OCI-LY1 (cell line): ENCODE measurements at regions not wholly inside any gene's neighbourhood (a gene's known extent, or its start where the extent isn't known, plus 50 kb on each side); places are given as distances from the start of the nearest gene placed in this dataset.
"Not testable (repeated sequence)": the region's sequence is repeated elsewhere in the genome, so short reads cannot be mapped to it uniquely, and the experiment has no call there.

Experiments
- H2AFZ ChIP-seq: fragments of 200-600 bp; sonication (generic), shearing (Covaris generic); 2 replicates; pipeline ENCODE4 v1.6.0; 2014; ENCODE audit warnings: antibody characterized with exemption, mild to moderate bottlenecking, low read length
- H3F3A ChIP-seq: fragments of 200-600 bp; sonication (generic), shearing (Covaris generic); 2 replicates; pipeline ENCODE4 v1.6.0; 2014; ENCODE audit warnings: mild to moderate bottlenecking, antibody characterized with exemption, low read length, moderate library complexity; ENCODE audit not compliant: insufficient read depth
- H3K27ac ChIP-seq: fragments of 200-600 bp; sonication (generic); 2 replicates; pipeline ENCODE4 v1.5.1; 2014; ENCODE audit warnings: low read length, mixed run types, mild to moderate bottlenecking, low read depth; ENCODE audit not compliant: poor library complexity, severe bottlenecking
- H3K27me3 ChIP-seq: fragments of 200-600 bp; sonication (generic); 2 replicates; pipeline ENCODE4 v1.6.0; 2014; ENCODE audit warnings: antibody characterized with exemption, mild to moderate bottlenecking, low read length, moderate library complexity; ENCODE audit not compliant: insufficient read depth
- H3K36me3 ChIP-seq: fragments of 200-600 bp; sonication (generic); 2 replicates; pipeline ENCODE4 v1.6.1; 2014; ENCODE audit warnings: mild to moderate bottlenecking, antibody characterized with exemption, low read length, moderate library complexity, mixed read lengths; ENCODE audit not compliant: insufficient read depth
- H3K4me1 ChIP-seq: fragments of 200-600 bp; sonication (generic); 2 replicates; pipeline ENCODE4 v1.5.1; 2014; ENCODE audit warnings: mild to moderate bottlenecking, low read length, moderate library complexity; ENCODE audit not compliant: insufficient read depth, severe bottlenecking
- H3K4me2 ChIP-seq: fragments of 200-600 bp; sonication (generic), shearing (Covaris generic); 2 replicates; pipeline ENCODE4 v1.6.1; 2014; ENCODE audit warnings: low read length
- H3K4me3 ChIP-seq: fragments of 200-600 bp; sonication (generic); 2 replicates; pipeline ENCODE4 v1.5.1; 2014; ENCODE audit warnings: low read length, low read depth, mild to moderate bottlenecking, mixed read lengths; ENCODE audit not compliant: poor library complexity, severe bottlenecking
- H3K79me2 ChIP-seq: fragments of 200-600 bp; shearing (Covaris generic); 2 replicates; pipeline ENCODE4 v1.6.1; 2016; ENCODE audit warnings: mixed run types, low read length, mixed read lengths; ENCODE audit not compliant: insufficient read depth
- H3K9ac ChIP-seq: fragments of 200-600 bp; sonication (generic), shearing (Covaris generic); 2 replicates; pipeline ENCODE4 v1.6.1; 2014; ENCODE audit warnings: mild to moderate bottlenecking, low read length, mixed read lengths
- H3K9me2 ChIP-seq: fragments of 200-600 bp; sonication (generic), shearing (Covaris generic); 2 replicates; pipeline ENCODE4 v1.6.1; 2014; ENCODE audit warnings: low read depth, mild to moderate bottlenecking, low read length, mixed read lengths
- H3K9me3 ChIP-seq: fragments of 200-600 bp; shearing (Covaris generic); 2 replicates; pipeline ENCODE4 v1.6.1; 2014; ENCODE audit warnings: low read length, mixed read lengths
- H4K20me1 ChIP-seq: fragments of 200-600 bp; sonication (generic), shearing (Covaris generic); 2 replicates; pipeline ENCODE4 v1.6.0; 2016; ENCODE audit warnings: mild to moderate bottlenecking, low read length; ENCODE audit not compliant: insufficient read depth
- CTCF ChIP-seq: fragments of 200-600 bp; sonication (generic), shearing (Covaris generic); IDR thresholded peaks from 2 replicates; pipeline ENCODE4 v1.5.1; 2017; ENCODE audit warnings: mild to moderate bottlenecking, antibody characterized with exemption, low read length, moderate library complexity, mixed read lengths
- EZH2 ChIP-seq: fragments of 200-600 bp; sonication (generic), shearing (Covaris generic); IDR thresholded peaks from 2 replicates; pipeline ENCODE4 v1.8.0; 2017; ENCODE audit warnings: borderline replicate concordance, mixed run types, mild to moderate bottlenecking, antibody characterized with exemption, low read length, moderate library complexity, mixed read lengths

DNA sequence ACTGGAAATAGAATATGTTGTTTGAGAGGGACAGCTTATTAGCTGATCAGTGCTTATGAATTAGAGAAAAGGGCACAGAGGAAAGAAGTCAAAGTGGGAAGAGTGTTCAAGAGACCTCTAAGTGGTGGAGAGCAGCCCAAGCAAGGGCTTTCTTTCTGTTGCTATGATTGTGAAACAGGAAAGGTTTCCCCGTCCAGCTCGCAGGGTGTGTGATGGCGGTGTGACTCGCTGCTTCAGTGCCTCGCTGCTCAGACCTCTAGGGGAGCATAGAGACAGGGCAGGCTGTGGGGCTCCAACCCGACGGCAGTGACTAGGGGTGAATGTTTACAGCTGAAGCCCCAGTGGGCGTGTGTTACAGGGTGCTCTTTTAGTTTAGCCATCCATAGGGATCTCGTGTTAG lies 166.5 kb upstream of the COPS8 start:
- H3K27me3 ChIP-seq = 0 out of 2 replicates have a peak, but pooled peaks cover 4% of the 10 kb centered on the region
- H3K36me3 ChIP-seq = no peaks in the 10 kb centered on the region
- no peaks in the 10 kb centered on the region for H3F3A ChIP-seq
- H3K4me1 ChIP-seq = no peaks in the 10 kb centered on the region
- H3K9ac ChIP-seq = no peak overlapping the region
- no peak for TF ChIP-seq EZH2
- TF ChIP-seq CTCF = no peak
- H3K4me3 ChIP-seq = no peak overlapping the region
- no peaks in the 10 kb centered on the region for H4K20me1 ChIP-seq
- no peaks in the 10 kb centered on the region for H3K79me2 ChIP-seq
- no peaks in the 10 kb centered on the region for H3K9me3 ChIP-seq
- H3K27ac ChIP-seq = no peak overlapping the region
- no peak overlapping the region for H3K4me2 ChIP-seq
- no peak overlapping the region for H2AFZ ChIP-seq
- no peaks in the 10 kb centered on the region for H3K9me2 ChIP-seq

- H3K36me3 ChIP-seq, H3F3A ChIP-seq, H3K27me3 ChIP-seq, H3K9me3 ChIP-seq, H3K79me2 ChIP-seq, H3K4me3 ChIP-seq, H3K27ac ChIP-seq, H3K9ac ChIP-seq, H2AFZ ChIP-seq, H3K4me1 ChIP-seq, H3K9me2 ChIP-seq, H3K4me2 ChIP-seq, H4K20me1 ChIP-seq: not testable (repeated sequence)
Measured at GRCh38 chr2:236919801-236920379, 165.8 kb upstream of the COPS8 start.

- Histone ChIP-seq H3K9me2 (no peaks in the 10 kb centered on the region), H3K4me2 (no peak overlapping the region), H4K20me1 (no peaks in the 10 kb centered on the region), H3K9me3 (no peaks in the 10 kb centered on the region), H3K27ac (no peak overlapping the region), H2AFZ (no peak overlapping the region), H3K36me3 (no peaks in the 10 kb centered on the region), H3F3A (no peaks in the 10 kb centered on the region), H3K27me3 (0 out of 2 replicates have a peak, but pooled peaks cover 4% of the 10 kb centered on the region), H3K9ac (no peak overlapping the region), H3K4me3 (no peak overlapping the region), H3K79me2 (no peaks in the 10 kb centered on the region), H3K4me1 (no peaks in the 10 kb centered on the region)
- TF ChIP-seq EZH2 = no peak
- TF ChIP-seq CTCF = no peak
Measured at GRCh38 chr2:236922061-236922460, 163.6 kb upstream of the COPS8 start.

DNA sequence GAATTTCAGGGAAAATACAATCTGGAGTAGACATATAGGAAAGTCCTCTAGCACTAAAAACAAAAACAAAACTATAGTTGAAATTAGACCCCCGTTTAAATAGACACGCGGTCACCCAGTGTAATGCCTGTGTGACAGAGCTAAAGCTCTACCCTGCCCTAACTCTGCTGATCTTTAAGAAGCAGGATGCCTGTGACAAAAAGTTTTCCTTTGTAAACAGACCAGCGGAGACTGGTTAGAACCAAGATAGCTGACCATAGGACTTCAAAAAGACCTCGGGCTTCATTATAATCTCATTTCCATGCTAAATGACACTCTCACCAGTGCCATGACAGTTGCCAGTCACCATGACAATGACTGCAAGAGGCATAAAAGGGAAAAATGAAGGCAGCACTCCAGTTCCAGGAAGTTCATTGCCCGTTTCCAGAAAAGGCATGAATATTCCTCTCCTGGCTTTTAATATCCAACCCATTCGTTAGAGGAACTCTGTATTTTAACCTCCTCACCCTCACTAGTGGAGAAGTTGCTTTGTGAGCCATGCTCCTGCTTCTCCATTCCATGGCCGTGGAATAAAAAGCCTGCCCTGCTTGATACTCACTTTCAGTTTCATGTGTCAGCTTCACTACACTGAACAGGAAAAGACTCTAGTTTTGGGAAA lies 157.2 kb upstream of the COPS8 start:
- no peak overlapping the region for H2AFZ ChIP-seq

More for the DNA sequence above, 157.2 kb upstream of the COPS8 start:
- H3K36me3 ChIP-seq = no peaks in the 10 kb centered on the region
- H3K4me1 ChIP-seq = no peaks in the 10 kb centered on the region
- H4K20me1 ChIP-seq = no peaks in the 10 kb centered on the region
- TF ChIP-seq EZH2 (no peak), CTCF (no peak)
- H3K27ac ChIP-seq = no peak overlapping the region
- no peaks in the 10 kb centered on the region for H3F3A ChIP-seq
- no peaks in the 10 kb centered on the region; the same call in 1 of the 2 replicates for H3K27me3 ChIP-seq
- H3K9me2 ChIP-seq = no peaks in the 10 kb centered on the region
- no peak overlapping the region for H3K4me2 ChIP-seq
- H3K4me3 ChIP-seq = no peak overlapping the region
- no peaks in the 10 kb centered on the region for H3K9me3 ChIP-seq
- no peak overlapping the region for H3K9ac ChIP-seq
- no peaks in the 10 kb centered on the region for H3K79me2 ChIP-seq
